ENCODE measurements at regions not wholly inside any gene's neighbourhood (a gene's known extent, or its start where the extent isn't known, plus 50 kb on each side); places are given as distances from the start of the nearest gene placed in this dataset.

- H3K4me1 Mint-ChIP-seq (ENCODE audit: unreplicated experiment) = no peaks in the 10 kb centered on the region
These were observed 105.5 kb downstream of the GYPC start for GRCh38 chr2:126761256-126761980.

GRCh38 chr2:126761981-126762878, 106.3 kb downstream of the GYPC start:
- no peak for DNase-seq (ENCODE audit: low spot score)
- peaks cover 2% of the 10 kb centered on the region for H3K27me3 Mint-ChIP-seq (ENCODE audit: unreplicated experiment)
- no peaks in the 10 kb centered on the region for H3K36me3 Mint-ChIP-seq (ENCODE audit: low read depth, unreplicated experiment)
- H3K27ac Mint-ChIP-seq (ENCODE audit: unreplicated experiment) = no peak overlapping the region
- H3K4me1 Mint-ChIP-seq (ENCODE audit: unreplicated experiment) = no peaks in the 10 kb centered on the region
- H3K4me3 Mint-ChIP-seq (ENCODE audit: unreplicated experiment) = no peak overlapping the region
- TF ChIP-seq CTCF (IDR thresholded peaks at IDR 0.05; ENCODE audit: unreplicated experiment) = no peak
- H3K9me3 Mint-ChIP-seq (ENCODE audit: unreplicated experiment) = no peaks in the 10 kb centered on the region

More at GRCh38 chr2:126761256-126761980, 105.5 kb downstream of the GYPC start:
- Mint-ChIP-seq H3K4me3 (ENCODE audit: unreplicated experiment) (no peak overlapping the region), H3K27me3 (ENCODE audit: unreplicated experiment) (peaks cover 2% of the 10 kb centered on the region), H3K27ac (ENCODE audit: unreplicated experiment) (no peak overlapping the region), H3K9me3 (ENCODE audit: unreplicated experiment) (no peaks in the 10 kb centered on the region), H3K36me3 (ENCODE audit: low read depth, unreplicated experiment) (no peaks in the 10 kb centered on the region)
- TF ChIP-seq CTCF (IDR thresholded peaks at IDR 0.05; ENCODE audit: unreplicated experiment) = no peak
- DNase-seq (ENCODE audit: low spot score) = no peak

- Mint-ChIP-seq H3K36me3 (ENCODE audit: low read depth, unreplicated experiment) (no peaks in the 10 kb centered on the region), H3K9me3 (ENCODE audit: unreplicated experiment) (no peaks in the 10 kb centered on the region), H3K4me1 (ENCODE audit: unreplicated experiment) (no peaks in the 10 kb centered on the region), H3K27me3 (ENCODE audit: unreplicated experiment) (peaks cover 1% of the 10 kb centered on the region), H3K4me3 (ENCODE audit: unreplicated experiment) (no peak overlapping the region), H3K27ac (ENCODE audit: unreplicated experiment) (no peak overlapping the region)
- DNase-seq (ENCODE audit: low spot score) = no peak
- no peak for TF ChIP-seq CTCF (IDR thresholded peaks at IDR 0.05; ENCODE audit: unreplicated experiment)
These were observed 108.8 kb downstream of the GYPC start for GRCh38 chr2:126764686-126765265.

- DNase-seq (ENCODE audit: low spot score) = no peak
- Mint-ChIP-seq H3K36me3 (ENCODE audit: low read depth, unreplicated experiment) (no peaks in the 10 kb centered on the region), H3K4me1 (ENCODE audit: unreplicated experiment) (no peaks in the 10 kb centered on the region), H3K4me3 (ENCODE audit: unreplicated experiment) (no peak overlapping the region), H3K27me3 (ENCODE audit: unreplicated experiment) (peaks cover 1% of the 10 kb centered on the region), H3K9me3 (ENCODE audit: unreplicated experiment) (no peaks in the 10 kb centered on the region), H3K27ac (ENCODE audit: unreplicated experiment) (no peak overlapping the region)
- no peak for TF ChIP-seq CTCF (IDR thresholded peaks at IDR 0.05; ENCODE audit: unreplicated experiment)
These were observed 109.4 kb downstream of the GYPC start for GRCh38 chr2:126765395-126765794.
